GM23338 (cell line): ENCODE measurements at regions not wholly inside any gene's neighbourhood (a gene's known extent, or its start where the extent isn't known, plus 50 kb on each side); places are given as distances from the start of the nearest gene placed in this dataset.

Experiments used
- ATAC-seq: fragments of 200-7000 bp; cut with Tn5 transposase; 3 replicates; pipeline ENCODE4 v1.9.1; 2020
- DNase-seq: peaks from one replicate; pipeline ENCODE4 v3.0.0-alpha.2; 2015; ENCODE audit warnings: low spot score
- H2AFZ ChIP-seq: fragments of 200-600 bp; sonication (generic); 2 replicates; pipeline ENCODE4 v1.8.0; 2016; ENCODE audit warnings: antibody characterized with exemption, mild to moderate bottlenecking, moderate library complexity
- H3F3A ChIP-seq: fragments of 200-600 bp; sonication (generic); replicated peaks from 2 replicates; pipeline ENCODE4 v1.8.0; 2017; ENCODE audit warnings: antibody characterized with exemption, mixed run types, low read depth
- H3K27ac ChIP-seq: fragments of 200-600 bp; sonication (generic); 2 replicates; pipeline ENCODE4 v1.6.1; 2016; ENCODE audit warnings: low read depth
- H3K27me3 ChIP-seq: fragments of 200-600 bp; sonication (generic); 2 replicates; pipeline ENCODE4 v1.8.0; 2016; ENCODE audit warnings: mild to moderate bottlenecking, mixed run types, moderate library complexity; ENCODE audit not compliant: insufficient read depth
- H3K36me3 ChIP-seq: fragments of 200-600 bp; sonication (generic); 2 replicates; pipeline ENCODE4 v1.8.0; 2016; ENCODE audit warnings: mild to moderate bottlenecking; ENCODE audit not compliant: insufficient read depth
- H3K4me1 ChIP-seq: fragments of 200-600 bp; sonication (generic); 2 replicates; pipeline ENCODE4 v1.8.0; 2016; ENCODE audit warnings: mild to moderate bottlenecking, moderate library complexity; ENCODE audit not compliant: insufficient read depth
- H3K4me2 ChIP-seq: fragments of 200-600 bp; sonication (generic); 2 replicates; pipeline ENCODE4 v1.7.1; 2017; ENCODE audit warnings: mixed run types
- H3K4me3 ChIP-seq: fragments of 200-600 bp; sonication (generic); 2 replicates; pipeline ENCODE4 v1.6.1; 2016; ENCODE audit warnings: mixed run types
- H3K79me2 ChIP-seq: fragments of 200-600 bp; sonication (generic); replicated peaks from 2 replicates; pipeline ENCODE4 v1.8.0; 2017; ENCODE audit warnings: mild to moderate bottlenecking; ENCODE audit not compliant: insufficient read depth
- H3K9me2 ChIP-seq: fragments of 200-600 bp; sonication (generic); 2 replicates; pipeline ENCODE4 v1.8.0; 2017; ENCODE audit not compliant: insufficient read depth
- H4K20me1 ChIP-seq: fragments of 200-600 bp; sonication (generic); replicated peaks from 2 replicates; pipeline ENCODE4 v1.8.0; 2017; ENCODE audit warnings: mild to moderate bottlenecking; ENCODE audit not compliant: insufficient read depth
- H3K27ac Mint-ChIP-seq: 2 replicates; pipeline ENCODE4 v1.8.0; 2020; ENCODE audit warnings: inconsistent platforms, mild to moderate bottlenecking, moderate library complexity, mixed read lengths
- H3K27me3 Mint-ChIP-seq: 3 replicates; pipeline ENCODE4 v1.8.0; 2022; ENCODE audit warnings: low read depth, mild to moderate bottlenecking, moderate library complexity, mixed read lengths, inconsistent platforms; ENCODE audit not compliant: insufficient read depth, poor library complexity
- H3K36me3 Mint-ChIP-seq: 3 replicates; pipeline ENCODE4 v1.8.0; 2021; ENCODE audit warnings: low read depth, mild to moderate bottlenecking, inconsistent platforms, moderate library complexity, mixed read lengths
- H3K4me1 Mint-ChIP-seq: 3 replicates; pipeline ENCODE4 v1.8.0; 2020; ENCODE audit warnings: mild to moderate bottlenecking, inconsistent platforms, mixed read lengths
- H3K4me3 Mint-ChIP-seq: 3 replicates; pipeline ENCODE4 v1.8.0; 2021; ENCODE audit warnings: moderate library complexity, mild to moderate bottlenecking, inconsistent platforms, mixed read lengths
- H3K9me3 Mint-ChIP-seq: 3 replicates; pipeline ENCODE4 v1.8.0; 2020; ENCODE audit warnings: moderate library complexity, mild to moderate bottlenecking, inconsistent platforms, mixed read lengths
- CREB1 ChIP-seq: fragments of 250-450 bp; sonication (Bioruptor Pico); IDR thresholded peaks from 2 replicates; pipeline ENCODE4 v1.5.0; 2020; ENCODE audit warnings: low read depth, mild to moderate bottlenecking, moderate library complexity
- CTCF ChIP-seq, 2 experiments: fragments of 200-600 bp in 1 of 2; sonication (generic) in 1 of 2; conservative IDR thresholded peaks; 2 replicates each; pipeline versions ENCODE4 v1.5.1 to v1.6.1; 2016 to 2017; ENCODE audit warnings: antibody characterized with exemption in 2 of 2, low read depth in 2 of 2, mild to moderate bottlenecking in 2 of 2, moderate library complexity in 1 of 2
- EZH2phosphoT487 ChIP-seq: fragments of 200-600 bp; sonication (generic); IDR thresholded peaks from one replicate; pipeline ENCODE4 v1.8.1; 2018; ENCODE audit warnings: antibody characterized with exemption; ENCODE audit not compliant: unreplicated experiment
- JUNB ChIP-seq: IDR thresholded peaks from one replicate; pipeline ENCODE4 v1.6.1; 2016; ENCODE audit warnings: antibody characterized with exemption; ENCODE audit not compliant: unreplicated experiment
- NANOG ChIP-seq: IDR thresholded peaks from 2 replicates; pipeline ENCODE4 v1.6.1; 2016; ENCODE audit warnings: antibody characterized with exemption, borderline replicate concordance
- STAT1 ChIP-seq: IDR thresholded peaks from one replicate; pipeline ENCODE4 v1.6.1; 2016; ENCODE audit warnings: antibody characterized with exemption; ENCODE audit not compliant: unreplicated experiment
- ZNF114 ChIP-seq: fragments of 250-450 bp; sonication (Bioruptor Pico); IDR thresholded peaks from 2 replicates; pipeline ENCODE4 v1.5.0; 2020; ENCODE audit warnings: mild to moderate bottlenecking, moderate library complexity
- ZNF331 ChIP-seq: fragments of 250-450 bp; sonication (Bioruptor Pico); IDR thresholded peaks from 2 replicates; pipeline ENCODE4 v1.5.0; 2020; ENCODE audit warnings: low read depth, mild to moderate bottlenecking, moderate library complexity
- TF ChIP-seq, protein P1 (sequence below): fragments of 250-450 bp; sonication (Bioruptor Pico); IDR thresholded peaks from 2 replicates; pipeline ENCODE4 v1.5.0; 2020; ENCODE audit warnings: mild to moderate bottlenecking, moderate library complexity
- TF ChIP-seq, protein P2 (sequence below): IDR thresholded peaks from one replicate; pipeline ENCODE4 v1.6.1; 2018; ENCODE audit warnings: antibody characterized with exemption; ENCODE audit not compliant: unreplicated experiment

DNA sequence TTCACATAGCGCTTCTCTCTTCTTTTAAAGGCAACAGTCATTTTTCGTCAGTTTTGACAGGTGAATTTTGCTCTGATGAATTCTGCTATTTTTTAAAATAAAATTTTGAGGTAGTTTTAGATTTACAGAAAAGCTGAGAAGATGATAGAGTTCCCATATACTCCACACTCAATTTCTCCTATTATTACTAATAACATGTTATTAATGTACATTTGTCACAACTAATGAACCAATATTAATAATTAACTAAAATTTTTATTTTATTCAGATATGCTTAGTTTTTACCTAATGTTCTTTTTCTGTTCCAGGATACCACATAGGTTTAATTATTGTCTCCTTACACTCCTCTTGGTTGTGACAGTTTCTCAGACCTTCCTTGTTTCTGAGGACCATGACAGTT lies 197.0 kb downstream of the ZC3H11B start:
- ATAC-seq (no peak), DNase-seq (no peak)
- Histone ChIP-seq H3K4me3 (no peak overlapping the region), H3K4me2 (no peak overlapping the region), H3F3A (no peaks in the 10 kb centered on the region), H3K79me2 (no peaks in the 10 kb centered on the region), H3K4me1 (no peaks in the 10 kb centered on the region), H3K27ac (no peak overlapping the region), H3K27me3 (no peaks in the 10 kb centered on the region), H4K20me1 (no peaks in the 10 kb centered on the region), H3K9me2 (no peaks in the 10 kb centered on the region), H3K36me3 (no peaks in the 10 kb centered on the region), H2AFZ (no peak overlapping the region)
- Mint-ChIP-seq H3K27ac (no peak overlapping the region), H3K36me3 (no peaks in the 10 kb centered on the region), H3K4me1 (no peaks in the 10 kb centered on the region), H3K4me3 (no peak overlapping the region), H3K27me3 (no peaks in the 10 kb centered on the region), H3K9me3 (no peaks in the 10 kb centered on the region)
- TF ChIP-seq JUNB (no peak), CREB1 (no peak), NANOG (no peak), ZNF331 (no peak), STAT1 (no peak), ZNF114 (CRISPR knock-in tag) (no peak), CTCF (conservative IDR thresholded peaks at IDR 0.05; ENCODE audit: low read depth in 2 of 2) (no peak), EZH2phosphoT487 (no peak)
- TF ChIP-seq, protein P1, sequence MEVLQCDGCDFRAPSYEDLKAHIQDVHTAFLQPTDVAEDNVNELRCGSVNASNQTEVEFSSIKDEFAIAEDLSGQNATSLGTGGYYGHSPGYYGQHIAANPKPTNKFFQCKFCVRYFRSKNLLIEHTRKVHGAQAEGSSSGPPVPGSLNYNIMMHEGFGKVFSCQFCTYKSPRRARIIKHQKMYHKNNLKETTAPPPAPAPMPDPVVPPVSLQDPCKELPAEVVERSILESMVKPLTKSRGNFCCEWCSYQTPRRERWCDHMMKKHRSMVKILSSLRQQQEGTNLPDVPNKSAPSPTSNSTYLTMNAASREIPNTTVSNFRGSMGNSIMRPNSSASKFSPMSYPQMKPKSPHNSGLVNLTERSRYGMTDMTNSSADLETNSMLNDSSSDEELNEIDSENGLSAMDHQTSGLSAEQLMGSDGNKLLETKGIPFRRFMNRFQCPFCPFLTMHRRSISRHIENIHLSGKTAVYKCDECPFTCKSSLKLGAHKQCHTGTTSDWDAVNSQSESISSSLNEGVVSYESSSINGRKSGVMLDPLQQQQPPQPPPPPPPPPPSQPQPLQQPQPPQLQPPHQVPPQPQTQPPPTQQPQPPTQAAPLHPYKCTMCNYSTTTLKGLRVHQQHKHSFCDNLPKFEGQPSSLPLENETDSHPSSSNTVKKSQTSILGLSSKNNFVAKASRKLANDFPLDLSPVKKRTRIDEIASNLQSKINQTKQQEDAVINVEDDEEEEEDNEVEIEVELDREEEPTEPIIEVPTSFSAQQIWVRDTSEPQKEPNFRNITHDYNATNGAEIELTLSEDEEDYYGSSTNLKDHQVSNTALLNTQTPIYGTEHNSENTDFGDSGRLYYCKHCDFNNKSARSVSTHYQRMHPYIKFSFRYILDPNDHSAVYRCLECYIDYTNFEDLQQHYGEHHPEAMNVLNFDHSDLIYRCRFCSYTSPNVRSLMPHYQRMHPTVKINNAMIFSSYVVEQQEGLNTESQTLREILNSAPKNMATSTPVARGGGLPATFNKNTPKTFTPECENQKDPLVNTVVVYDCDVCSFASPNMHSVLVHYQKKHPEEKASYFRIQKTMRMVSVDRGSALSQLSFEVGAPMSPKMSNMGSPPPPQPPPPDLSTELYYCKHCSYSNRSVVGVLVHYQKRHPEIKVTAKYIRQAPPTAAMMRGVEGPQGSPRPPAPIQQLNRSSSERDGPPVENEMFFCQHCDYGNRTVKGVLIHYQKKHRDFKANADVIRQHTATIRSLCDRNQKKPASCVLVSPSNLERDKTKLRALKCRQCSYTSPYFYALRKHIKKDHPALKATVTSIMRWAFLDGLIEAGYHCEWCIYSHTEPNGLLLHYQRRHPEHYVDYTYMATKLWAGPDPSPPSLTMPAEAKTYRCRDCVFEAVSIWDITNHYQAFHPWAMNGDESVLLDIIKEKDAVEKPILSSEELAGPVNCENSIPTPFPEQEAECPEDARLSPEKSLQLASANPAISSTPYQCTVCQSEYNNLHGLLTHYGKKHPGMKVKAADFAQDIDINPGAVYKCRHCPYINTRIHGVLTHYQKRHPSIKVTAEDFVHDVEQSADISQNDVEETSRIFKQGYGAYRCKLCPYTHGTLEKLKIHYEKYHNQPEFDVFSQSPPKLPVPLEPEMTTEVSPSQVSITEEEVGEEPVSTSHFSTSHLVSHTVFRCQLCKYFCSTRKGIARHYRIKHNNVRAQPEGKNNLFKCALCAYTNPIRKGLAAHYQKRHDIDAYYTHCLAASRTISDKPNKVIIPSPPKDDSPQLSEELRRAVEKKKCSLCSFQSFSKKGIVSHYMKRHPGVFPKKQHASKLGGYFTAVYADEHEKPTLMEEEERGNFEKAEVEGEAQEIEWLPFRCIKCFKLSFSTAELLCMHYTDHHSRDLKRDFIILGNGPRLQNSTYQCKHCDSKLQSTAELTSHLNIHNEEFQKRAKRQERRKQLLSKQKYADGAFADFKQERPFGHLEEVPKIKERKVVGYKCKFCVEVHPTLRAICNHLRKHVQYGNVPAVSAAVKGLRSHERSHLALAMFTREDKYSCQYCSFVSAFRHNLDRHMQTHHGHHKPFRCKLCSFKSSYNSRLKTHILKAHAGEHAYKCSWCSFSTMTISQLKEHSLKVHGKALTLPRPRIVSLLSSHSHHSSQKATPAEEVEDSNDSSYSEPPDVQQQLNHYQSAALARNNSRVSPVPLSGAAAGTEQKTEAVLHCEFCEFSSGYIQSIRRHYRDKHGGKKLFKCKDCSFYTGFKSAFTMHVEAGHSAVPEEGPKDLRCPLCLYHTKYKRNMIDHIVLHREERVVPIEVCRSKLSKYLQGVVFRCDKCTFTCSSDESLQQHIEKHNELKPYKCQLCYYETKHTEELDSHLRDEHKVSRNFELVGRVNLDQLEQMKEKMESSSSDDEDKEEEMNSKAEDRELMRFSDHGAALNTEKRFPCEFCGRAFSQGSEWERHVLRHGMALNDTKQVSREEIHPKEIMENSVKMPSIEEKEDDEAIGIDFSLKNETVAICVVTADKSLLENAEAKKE, result no peak
- TF ChIP-seq, protein P2, sequence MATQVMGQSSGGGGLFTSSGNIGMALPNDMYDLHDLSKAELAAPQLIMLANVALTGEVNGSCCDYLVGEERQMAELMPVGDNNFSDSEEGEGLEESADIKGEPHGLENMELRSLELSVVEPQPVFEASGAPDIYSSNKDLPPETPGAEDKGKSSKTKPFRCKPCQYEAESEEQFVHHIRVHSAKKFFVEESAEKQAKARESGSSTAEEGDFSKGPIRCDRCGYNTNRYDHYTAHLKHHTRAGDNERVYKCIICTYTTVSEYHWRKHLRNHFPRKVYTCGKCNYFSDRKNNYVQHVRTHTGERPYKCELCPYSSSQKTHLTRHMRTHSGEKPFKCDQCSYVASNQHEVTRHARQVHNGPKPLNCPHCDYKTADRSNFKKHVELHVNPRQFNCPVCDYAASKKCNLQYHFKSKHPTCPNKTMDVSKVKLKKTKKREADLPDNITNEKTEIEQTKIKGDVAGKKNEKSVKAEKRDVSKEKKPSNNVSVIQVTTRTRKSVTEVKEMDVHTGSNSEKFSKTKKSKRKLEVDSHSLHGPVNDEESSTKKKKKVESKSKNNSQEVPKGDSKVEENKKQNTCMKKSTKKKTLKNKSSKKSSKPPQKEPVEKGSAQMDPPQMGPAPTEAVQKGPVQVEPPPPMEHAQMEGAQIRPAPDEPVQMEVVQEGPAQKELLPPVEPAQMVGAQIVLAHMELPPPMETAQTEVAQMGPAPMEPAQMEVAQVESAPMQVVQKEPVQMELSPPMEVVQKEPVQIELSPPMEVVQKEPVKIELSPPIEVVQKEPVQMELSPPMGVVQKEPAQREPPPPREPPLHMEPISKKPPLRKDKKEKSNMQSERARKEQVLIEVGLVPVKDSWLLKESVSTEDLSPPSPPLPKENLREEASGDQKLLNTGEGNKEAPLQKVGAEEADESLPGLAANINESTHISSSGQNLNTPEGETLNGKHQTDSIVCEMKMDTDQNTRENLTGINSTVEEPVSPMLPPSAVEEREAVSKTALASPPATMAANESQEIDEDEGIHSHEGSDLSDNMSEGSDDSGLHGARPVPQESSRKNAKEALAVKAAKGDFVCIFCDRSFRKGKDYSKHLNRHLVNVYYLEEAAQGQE, result no peak
